SK-N-SH (cell line): ENCODE measurements at regions not wholly inside any gene's neighbourhood (a gene's known extent, or its start where the extent isn't known, plus 50 kb on each side); places are given as distances from the start of the nearest gene placed in this dataset.

ENCODE experiments used
- CTCF ChIA-PET: fragments of 300-600, 350-600 bp; formaldehyde crosslinking; extraction: SDS; loops from one replicate; lab custom pipeline; 2021; lab: Yijun Ruan, JAX
- POLR2A ChIA-PET: fragments of 350-600 bp; sonication (Branson Sonifier 250); formaldehyde crosslinking; extraction: SDS; loops from one replicate; lab custom pipeline; 2020; ENCODE audit warnings: antibody characterized with exemption, inconsistent platforms; lab: Yijun Ruan, JAX
- DNase-seq: peaks from one replicate; pipeline ENCODE4 v3.0.0; 2012
- H2AFZ ChIP-seq: fragments of 200-600 bp; sonication (generic); 2 replicates; pipeline ENCODE4 v1.8.1; 2016; ENCODE audit warnings: antibody characterized with exemption, mild to moderate bottlenecking, low read depth
- H3F3A ChIP-seq: fragments of 200-600 bp; sonication (generic); replicated peaks from 2 replicates; pipeline ENCODE3; 2016; ENCODE audit warnings: antibody characterized with exemption, mild to moderate bottlenecking; ENCODE audit not compliant: insufficient read depth
- H3K27ac ChIP-seq, 2 experiments: fragments of 200-500 bp in 1 of 2; fragments of 200-600 bp in 1 of 2; sonication (Bioruptor generic) in 1 of 2; sonication (generic), shearing (Covaris generic) in 1 of 2; 2 replicates each; pipeline versions ENCODE4 v1.5.1 to v1.6.1; 2014 to 2016; ENCODE audit warnings: low read depth in 2 of 2, inconsistent platforms in 1 of 2, low read length in 1 of 2, mild to moderate bottlenecking in 1 of 2, mixed read lengths in 1 of 2
- H3K27me3 ChIP-seq: fragments of 200-600 bp; sonication (generic), shearing (Covaris generic); 2 replicates; pipeline ENCODE4 v1.6.1; 2016; ENCODE audit warnings: mixed run types; ENCODE audit not compliant: insufficient read depth
- H3K36me3 ChIP-seq, 2 experiments: fragments of 200-500 bp in 1 of 2; fragments of 200-600 bp in 1 of 2; sonication (Bioruptor generic) in 1 of 2; sonication (generic) in 1 of 2; replicated peaks in 1 of 2; 2 replicates each; pipeline versions ENCODE3 to v1.5.1; 2014 to 2016; ENCODE audit warnings: low read length in 1 of 2, mild to moderate bottlenecking in 1 of 2; ENCODE audit not compliant: insufficient read depth in 2 of 2, control insufficient read depth in 1 of 2
- H3K4me1 ChIP-seq, 2 experiments: fragments of 200-500 bp in 1 of 2; fragments of 200-600 bp in 1 of 2; sonication (Bioruptor generic) in 1 of 2; sonication (generic), shearing (Covaris generic) in 1 of 2; 2 replicates each; pipeline versions ENCODE4 v1.5.1 to v1.6.1; 2014 to 2016; ENCODE audit warnings: low read depth in 1 of 2, low read length in 1 of 2, mixed run types in 1 of 2; ENCODE audit not compliant: insufficient read depth in 2 of 2, control insufficient read depth in 1 of 2
- H3K4me2 ChIP-seq: fragments of 200-600 bp; sonication (generic), shearing (Covaris generic); 2 replicates; pipeline ENCODE4 v1.6.1; 2017; ENCODE audit warnings: mixed run types
- H3K4me3 ChIP-seq, 2 experiments: fragments of 200-500 bp in 1 of 2; fragments of 200-600 bp in 1 of 2; sonication (Bioruptor generic) in 1 of 2; sonication (generic), shearing (Covaris generic) in 1 of 2; 2 replicates each; pipeline versions ENCODE4 v1.5.1 to v1.8.1; 2014 to 2016; ENCODE audit warnings: low read depth in 2 of 2, inconsistent platforms in 1 of 2, low read length in 1 of 2, mild to moderate bottlenecking in 1 of 2, mixed read lengths in 1 of 2, moderate library complexity in 1 of 2
- H3K79me2 ChIP-seq: fragments of 200-600 bp; sonication (generic); 2 replicates; pipeline ENCODE4 v1.8.1; 2017; ENCODE audit warnings: mild to moderate bottlenecking; ENCODE audit not compliant: insufficient read depth
- H3K9ac ChIP-seq: fragments of 200-600 bp; sonication (generic); 2 replicates; pipeline ENCODE4 v1.6.1; 2017; ENCODE audit warnings: mixed run types
- H3K9me2 ChIP-seq: fragments of 200-600 bp; sonication (generic); 2 replicates; pipeline ENCODE4 v1.6.1; 2017; ENCODE audit warnings: mixed run types
- H3K9me3 ChIP-seq: fragments of 200-600 bp; sonication (generic); 2 replicates; pipeline ENCODE4 v1.6.1; 2017; ENCODE audit warnings: mixed run types, mild to moderate bottlenecking, moderate library complexity
- H4K20me1 ChIP-seq: fragments of 200-600 bp; sonication (generic); 2 replicates; pipeline ENCODE4 v1.6.1; 2017; ENCODE audit warnings: mild to moderate bottlenecking, mixed run types; ENCODE audit not compliant: insufficient read depth
- FOSL2 ChIP-seq: IDR thresholded peaks from 2 replicates; pipeline ENCODE4 v1.4.0; 2012; ENCODE audit warnings: low read depth, mild to moderate bottlenecking, moderate library complexity, borderline replicate concordance
- GATA2 ChIP-seq: sonication (generic); formaldehyde crosslinking; IDR thresholded peaks from 2 replicates; pipeline ENCODE4 v1.5.0; 2020; ENCODE audit warnings: mild to moderate bottlenecking, missing genetic modification reagents
- MEF2A ChIP-seq: IDR thresholded peaks from 2 replicates; pipeline ENCODE4 v1.4.0; 2012; ENCODE audit warnings: low read depth, borderline replicate concordance
- RAD21 ChIP-seq: IDR thresholded peaks from 2 replicates; pipeline ENCODE4 v1.6.1; 2012; ENCODE audit warnings: mild to moderate bottlenecking, low read length
- RCOR1 ChIP-seq: fragments of 150-350 bp; IDR thresholded peaks from 2 replicates; pipeline ENCODE4 v1.6.1; 2017; ENCODE audit warnings: antibody characterized with exemption, low read length
- SIN3A ChIP-seq: IDR thresholded peaks from 2 replicates; pipeline ENCODE4 v1.6.1; 2012; ENCODE audit warnings: low read depth, mild to moderate bottlenecking, low read length, moderate library complexity, borderline replicate concordance
- SMC3 ChIP-seq: IDR thresholded peaks from 2 replicates; pipeline ENCODE4 v1.6.1; 2012; ENCODE audit warnings: low read depth, low read length, improper control_type of control experiment
- TAF1 ChIP-seq: IDR thresholded peaks from 2 replicates; pipeline ENCODE4 v1.6.1; 2012; ENCODE audit warnings: low read depth, mild to moderate bottlenecking, low read length, moderate library complexity, borderline replicate concordance
- WGBS: methylation state at CpG from one replicate; pipeline ENCODE4 v1.1.6; 2017; ENCODE audit warnings: low lambda C conversion rate; 5-methylcytosine and 5-hydroxymethylcytosine counted together
- TF ChIP-seq, protein P1 (sequence below): fragments of 150-350 bp; IDR thresholded peaks from 2 replicates; pipeline ENCODE4 v1.6.1; 2017; ENCODE audit warnings: antibody characterized with exemption, low read length, low read depth, borderline replicate concordance

DNA sequence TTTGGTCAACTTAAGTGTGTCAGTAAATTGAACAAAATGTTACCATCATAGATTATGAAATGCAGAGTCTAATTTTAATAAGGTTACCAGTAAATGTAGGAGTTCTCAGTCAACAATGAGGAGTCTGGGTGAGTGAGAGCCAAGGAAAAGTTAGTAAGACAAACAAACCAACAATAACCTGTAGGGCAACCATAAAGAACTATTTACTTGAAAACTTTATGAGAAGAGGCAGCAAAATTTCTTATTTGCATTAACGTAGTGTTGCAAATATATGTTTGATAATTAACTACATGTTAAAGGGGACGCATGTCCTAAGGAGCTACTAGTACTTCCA is 131.1 kb upstream of the SOX4 start:
- Histone ChIP-seq H4K20me1 (no peaks in the 10 kb centered on the region), H3K79me2 (no peaks in the 10 kb centered on the region), H3K27ac (no peak overlapping the region), H2AFZ (no peak overlapping the region), H3K27me3 (no peaks in the 10 kb centered on the region), H3K4me1 (peaks cover 0 to 3% of the 10 kb centered on the region in 2 experiments; a peak in 1 of 4 replicates), H3K9me3 (no peaks in the 10 kb centered on the region), H3F3A (no peaks in the 10 kb centered on the region), H3K4me2 (no peak overlapping the region), H3K4me3 (no peak overlapping the region), H3K36me3 (no peaks in the 10 kb centered on the region), H3K9me2 (no peaks in the 10 kb centered on the region), H3K9ac (no peak overlapping the region)
- ChIA-PET POLR2A (no interaction called here), CTCF (no interaction called here)
- TF ChIP-seq TAF1: no peak
- TF ChIP-seq, protein P1, sequence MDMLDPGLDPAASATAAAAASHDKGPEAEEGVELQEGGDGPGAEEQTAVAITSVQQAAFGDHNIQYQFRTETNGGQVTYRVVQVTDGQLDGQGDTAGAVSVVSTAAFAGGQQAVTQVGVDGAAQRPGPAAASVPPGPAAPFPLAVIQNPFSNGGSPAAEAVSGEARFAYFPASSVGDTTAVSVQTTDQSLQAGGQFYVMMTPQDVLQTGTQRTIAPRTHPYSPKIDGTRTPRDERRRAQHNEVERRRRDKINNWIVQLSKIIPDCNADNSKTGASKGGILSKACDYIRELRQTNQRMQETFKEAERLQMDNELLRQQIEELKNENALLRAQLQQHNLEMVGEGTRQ: no peak
- TF ChIP-seq MEF2A: no peak
- no peak for TF ChIP-seq SMC3
- no peak for DNase-seq
- WGBS: 90% methylated on average over 2 of the region's 2 CpGs

DNA sequence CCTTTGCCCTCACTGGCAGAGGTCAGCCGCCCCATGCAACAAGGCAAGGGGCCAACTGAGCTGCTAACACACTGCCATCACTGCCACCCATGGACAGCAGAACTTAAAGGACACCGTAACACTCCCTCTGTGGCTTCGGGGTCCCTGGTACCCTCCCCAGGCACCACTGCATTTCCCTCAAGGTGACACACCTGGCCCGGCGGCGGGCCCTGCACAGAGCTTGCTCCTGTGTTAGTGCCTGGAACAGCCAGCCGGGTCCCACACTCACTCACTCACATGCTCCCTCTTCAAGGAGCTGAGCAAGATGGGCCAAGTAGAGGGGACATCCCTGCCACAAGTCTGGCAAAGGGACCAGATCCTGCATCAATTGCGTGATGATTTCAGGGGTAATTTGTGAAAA is 126.5 kb upstream of the SOX4 start:
- Histone ChIP-seq H4K20me1 (no peaks in the 10 kb centered on the region), H3K4me1 (peaks cover 0 to 3% of the 10 kb centered on the region in 2 experiments; a peak in 2 of 4 replicates), H3F3A (no peaks in the 10 kb centered on the region), H3K9me2 (no peaks in the 10 kb centered on the region), H3K9me3 (no peaks in the 10 kb centered on the region), H3K27ac (no peak overlapping the region), H3K36me3 (no peaks in the 10 kb centered on the region), H2AFZ (no peak overlapping the region), H3K79me2 (no peaks in the 10 kb centered on the region), H3K4me3 (no peak overlapping the region), H3K27me3 (no peaks in the 10 kb centered on the region), H3K9ac (no peak overlapping the region), H3K4me2 (no peak overlapping the region)
- 82% methylated on average over 6 of the region's 8 CpGs for WGBS
- ChIA-PET CTCF (interaction anchor here (0.5 kb wide), 1 partner anchor 903 kb away, joined by 3 read pairs; no protein-coding TSS in a partner anchor), POLR2A (no interaction called here)
- TF ChIP-seq SIN3A (no peak), GATA2 (CRISPR knock-in tag) (no peak)
- no peak for DNase-seq

DNA sequence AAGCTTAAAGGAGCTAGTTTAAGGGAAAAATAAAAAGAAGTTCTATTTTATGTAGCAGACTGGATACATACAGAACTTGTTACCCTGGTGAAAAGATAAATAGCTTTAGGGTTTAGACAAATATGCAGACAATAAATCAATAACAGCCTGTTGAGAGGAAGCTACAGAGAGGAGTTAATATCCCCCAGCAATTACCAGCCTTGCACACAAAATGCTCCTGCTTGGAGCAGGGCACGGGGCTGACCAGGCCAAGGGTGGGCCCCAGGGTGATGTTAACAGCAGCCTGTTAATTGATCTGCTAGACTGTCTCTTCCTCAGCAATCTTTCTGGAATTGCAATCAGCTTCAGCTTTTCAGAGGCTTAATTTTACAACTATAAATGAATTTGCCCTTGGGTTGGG is 125.1 kb upstream of the SOX4 start:
- H3K4me2 ChIP-seq: no peak overlapping the region
- H4K20me1 ChIP-seq: no peaks in the 10 kb centered on the region
- 44% methylated on average over 1 of the region's 1 CpG for WGBS
- ChIA-PET POLR2A (interaction anchor here (1.2 kb wide), 1 partner anchor 120 kb away, joined by 5 read pairs; no protein-coding TSS in a partner anchor), CTCF (interaction anchor here (1.1 kb wide), 1 partner anchor 10 kb away, joined by 3 read pairs; no protein-coding TSS in a partner anchor)
- peaks cover 0 to 3% of the 10 kb centered on the region in 2 experiments; a peak in 2 of 4 replicates for H3K4me1 ChIP-seq
- no peaks in the 10 kb centered on the region for H3K9me3 ChIP-seq
- no peaks in the 10 kb centered on the region for H3F3A ChIP-seq
- no peaks in the 10 kb centered on the region for H3K9me2 ChIP-seq
- peak; percentile 43 for DNase-seq
- H3K27ac ChIP-seq: peak overlapping the region in 1 of 2 experiments; percentile 72; a peak in 2 of 4 replicates
- H3K9ac ChIP-seq: no peak overlapping the region
- H3K27me3 ChIP-seq: no peaks in the 10 kb centered on the region
- H3K36me3 ChIP-seq: no peaks in the 10 kb centered on the region
- H3K4me3 ChIP-seq: no peak overlapping the region
- no peaks in the 10 kb centered on the region for H3K79me2 ChIP-seq
- TF ChIP-seq FOSL2: no peak
- TF ChIP-seq RCOR1: no peak
- 0 out of 2 replicates have a peak, but pooled peaks have one; percentile 1 for TF ChIP-seq RAD21
- H2AFZ ChIP-seq: no peak overlapping the region
